PC-3 (cell line): ENCODE measurements at regions not wholly inside any gene's neighbourhood (a gene's known extent, or its start where the extent isn't known, plus 50 kb on each side); places are given as distances from the start of the nearest gene placed in this dataset.

ENCODE experiments used
- ATAC-seq: fragments of 200-7000 bp; cut with Tn5 transposase; 2 replicates; pipeline ENCODE4 v1.9.1; 2020; ENCODE audit warnings: mild to moderate bottlenecking, moderate library complexity
- BruUV-seq: library from RNA; stranded (reverse); fragments of 400-500 nt; replicated peaks from 2 replicates; lab custom pipeline; 2021; lab: Mats Ljungman, UMichigan
- CTCF ChIA-PET: fragments of 300-600 bp; sonication (Branson Sonifier 250); formaldehyde crosslinking; loops from one replicate; lab custom pipeline; 2022; ENCODE audit warnings: antibody characterized with exemption; lab: Charles Lee
- POLR2A ChIA-PET: fragments of 300-600 bp; sonication (Branson Sonifier 250); formaldehyde crosslinking; loops from one replicate; lab custom pipeline; 2022; ENCODE audit warnings: antibody characterized with exemption; ENCODE audit not compliant: unreplicated experiment; lab: Charles Lee
- DNase-seq: peaks from one replicate; pipeline ENCODE4 v3.0.0-alpha.2; 2015
- H2AFZ ChIP-seq: fragments of 300-600 bp; sonication (generic); 2 replicates; pipeline ENCODE4 v1.6.0; 2016; ENCODE audit warnings: antibody characterized with exemption, low read length
- H3F3A ChIP-seq: fragments of 300-600 bp; sonication (generic); one replicate; pipeline ENCODE4 v1.6.0; 2017; ENCODE audit warnings: antibody characterized with exemption, low read length, control low read depth, mild to moderate bottlenecking; ENCODE audit not compliant: unreplicated experiment
- H3K27ac ChIP-seq: fragments of 300-600 bp; sonication (generic); 2 replicates; pipeline ENCODE4 v1.5.1; 2016; ENCODE audit warnings: mild to moderate bottlenecking, low read length
- H3K27me3 ChIP-seq: fragments of 300-600 bp; sonication (generic); 2 replicates; pipeline ENCODE4 v1.6.1; 2016; ENCODE audit warnings: low read length, mixed read lengths
- H3K36me3 ChIP-seq: fragments of 300-600 bp; sonication (generic); 2 replicates; pipeline ENCODE4 v1.6.1; 2016; ENCODE audit warnings: low read depth, mixed run types, low read length, mixed read lengths
- H3K4me1 ChIP-seq: fragments of 300-600 bp; sonication (generic); 2 replicates; pipeline ENCODE4 v1.5.1; 2016; ENCODE audit warnings: low read length; ENCODE audit not compliant: insufficient read depth
- H3K4me2 ChIP-seq: fragments of 300-600 bp; sonication (generic); 2 replicates; pipeline ENCODE4 v1.6.0; 2016; ENCODE audit warnings: low read length
- H3K4me3 ChIP-seq: fragments of 300-600 bp; sonication (generic); 2 replicates; pipeline ENCODE4 v1.5.1; 2016; ENCODE audit warnings: mild to moderate bottlenecking, low read length, mixed read lengths
- H3K79me2 ChIP-seq: fragments of 300-600 bp; sonication (generic); 2 replicates; pipeline ENCODE4 v1.6.1; 2017; ENCODE audit warnings: low read length, mixed read lengths
- H3K9ac ChIP-seq: fragments of 300-600 bp; sonication (generic); 2 replicates; pipeline ENCODE4 v1.6.0; 2016; ENCODE audit warnings: mild to moderate bottlenecking, low read length
- H3K9me2 ChIP-seq: fragments of 300-600 bp; sonication (generic); replicated peaks from 2 replicates; pipeline ENCODE4 v1.6.1; 2016; ENCODE audit warnings: mixed run types, low read length, mixed read lengths
- H3K9me3 ChIP-seq: fragments of 300-600 bp; sonication (generic); 2 replicates; pipeline ENCODE4 v1.6.1; 2016; ENCODE audit warnings: low read length, mixed read lengths
- H4K20me1 ChIP-seq: fragments of 300-600 bp; sonication (generic); 2 replicates; pipeline ENCODE4 v1.6.1; 2016; ENCODE audit warnings: low read length, mixed read lengths
- CTCF ChIP-seq: fragments of 300-600 bp; sonication (generic); conservative IDR thresholded peaks from 2 replicates; pipeline ENCODE4 v1.5.1; 2017; ENCODE audit warnings: antibody characterized with exemption, low read depth, mild to moderate bottlenecking, low read length
- EZH2 ChIP-seq: fragments of 300-600 bp; sonication (generic); IDR thresholded peaks from one replicate; pipeline ENCODE4 v1.6.1; 2017; ENCODE audit warnings: antibody characterized with exemption, mild to moderate bottlenecking, low read length; ENCODE audit not compliant: unreplicated experiment
- EZH2phosphoT487 ChIP-seq: fragments of 300-600 bp; sonication (generic); IDR thresholded peaks from 2 replicates; pipeline ENCODE4 v1.6.1; 2018; ENCODE audit warnings: mild to moderate bottlenecking, antibody characterized with exemption, low read length, borderline replicate concordance
- intact Hi-C: fragments of 100-400 bp; cut with micrococcal nuclease; formaldehyde crosslinking; loops from 2 replicates; pipeline ENCODE4 v1.9.0; 2023

DNA sequence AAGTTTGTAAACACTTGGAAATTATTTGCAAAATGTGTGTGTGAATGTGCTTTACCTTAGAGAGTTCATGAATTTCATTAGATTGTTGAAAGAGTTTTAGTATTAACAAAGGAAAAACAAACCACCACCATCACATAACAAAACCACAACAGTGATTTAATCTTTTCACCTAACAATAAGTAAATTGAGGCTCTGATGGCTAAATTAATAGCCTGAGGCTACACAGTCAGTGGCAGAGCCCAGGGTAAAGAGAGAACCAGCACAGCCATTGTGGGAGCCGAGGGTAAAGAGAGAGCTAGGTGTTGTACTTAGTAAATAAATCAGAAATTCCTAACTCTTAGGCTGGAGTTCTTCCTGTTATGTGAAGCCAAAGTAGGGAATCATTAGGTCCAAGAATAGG, 51.2 kb upstream of the CAPRIN2 start:
- CTCF ChIA-PET: interaction anchor here (0.7 kb wide), 1 partner anchor 13 kb away, joined by 3 read pairs; no protein-coding TSS in a partner anchor
- Histone ChIP-seq H3K27ac (no peak overlapping the region), H3K9me3 (no peaks in the 10 kb centered on the region), H4K20me1 (no peaks in the 10 kb centered on the region), H3K9me2 (no peaks in the 10 kb centered on the region), H3K27me3 (no peaks in the 10 kb centered on the region), H2AFZ (no peak overlapping the region), H3K79me2 (no peaks in the 10 kb centered on the region), H3K9ac (no peak overlapping the region), H3K4me3 (no peak overlapping the region), H3F3A (no peaks in the 10 kb centered on the region), H3K4me1 (peaks cover 14% of the 10 kb centered on the region), H3K36me3 (peaks cover 20% of the 10 kb centered on the region), H3K4me2 (no peak overlapping the region)
- intact Hi-C loops: loop anchor here (5.0 kb wide), 2 partner anchors 519 to 1284 kb away; no protein-coding TSS in a partner anchor
- no peak for TF ChIP-seq EZH2
- no peak for TF ChIP-seq EZH2phosphoT487
- no peak for TF ChIP-seq CTCF
- POLR2A ChIA-PET: no interaction called here
- ATAC-seq: peak; percentile 69
- peak; percentile 48 for DNase-seq
- BruUV-seq: no TSS peak
